Endothelial cell of umbilical vein (primary cell): ENCODE measurements at regions not wholly inside any gene's neighbourhood (a gene's known extent, or its start where the extent isn't known, plus 50 kb on each side); places are given as distances from the start of the nearest gene placed in this dataset.

Experiments
- BruUV-seq: library from RNA; stranded (reverse); fragments of 400-500 nt; replicated peaks from 2 replicates; lab custom pipeline; 2021; lab: Mats Ljungman, UMichigan
- CTCF ChIA-PET: fragments of 300-600, 350-600 bp; sonication (Branson Sonifier 250); formaldehyde crosslinking; loops from one replicate; lab custom pipeline; 2021; ENCODE audit warnings: antibody characterized with exemption, inconsistent platforms; lab: Charles Lee
- POLR2A ChIA-PET: fragments of 300-600, 350-600 bp; sonication (Branson Sonifier 250); formaldehyde crosslinking; loops from one replicate; lab custom pipeline; 2021; ENCODE audit warnings: antibody characterized with exemption, inconsistent platforms; lab: Charles Lee
- DNase-seq: peaks from one replicate; pipeline ENCODE4 v3.0.0-alpha.2; 2011; ENCODE audit warnings: low read depth, low spot score
- FAIRE-seq: peaks from 2 replicates; lab custom pipeline; 2011; peaks lifted over from hg19 to GRCh38; lab: Jason Lieb, UNC
- H2AFZ ChIP-seq: 2 replicates; pipeline ENCODE4 v1.6.0; 2012; ENCODE audit warnings: low read depth, low read length, control low read depth, inconsistent platforms
- H3K27ac ChIP-seq: 2 replicates; pipeline ENCODE4 v1.5.1; 2011; ENCODE audit warnings: low read depth, mild to moderate bottlenecking, control low read depth, low read length, moderate library complexity; ENCODE audit not compliant: insufficient read depth
- H3K27me3 ChIP-seq, 2 experiments: 2 replicates each; pipeline versions ENCODE4 v1.6.0 to v1.6.1; 2011; ENCODE audit warnings: low read length in 2 of 2, mixed read lengths in 1 of 2; ENCODE audit not compliant: control insufficient read depth in 2 of 2, insufficient read depth in 2 of 2
- H3K36me3 ChIP-seq, 2 experiments: 2 replicates in 1 of 2; 3 replicates in 1 of 2; pipeline ENCODE4 v1.5.1; 2011; ENCODE audit warnings: low read length in 2 of 2, mild to moderate bottlenecking in 1 of 2, moderate library complexity in 1 of 2; ENCODE audit not compliant: control insufficient read depth in 2 of 2, insufficient read depth in 2 of 2; ENCODE audit errors: extremely low read depth in 1 of 2
- H3K4me1 ChIP-seq: 3 replicates; pipeline ENCODE4 v1.5.1; 2011; ENCODE audit warnings: mild to moderate bottlenecking, low read length; ENCODE audit not compliant: control insufficient read depth, insufficient read depth; ENCODE audit errors: extremely low read depth
- H3K4me2 ChIP-seq: 2 replicates; pipeline ENCODE4 v1.6.1; 2011; ENCODE audit warnings: low read length, control low read depth, mixed read lengths; ENCODE audit not compliant: insufficient read depth
- H3K4me3 ChIP-seq, 3 experiments: fragments of 200-600 bp in 1 of 3; sonication (generic), shearing (Covaris generic) in 1 of 3; replicated peaks in 1 of 3; 2 replicates each; pipeline ENCODE4 v1.5.1; 2011 to 2016; ENCODE audit warnings: control low read depth in 3 of 3, low read length in 3 of 3, mild to moderate bottlenecking in 2 of 3, inconsistent platforms in 1 of 3, low read depth in 1 of 3, moderate library complexity in 1 of 3; ENCODE audit not compliant: insufficient read depth in 1 of 3
- H3K79me2 ChIP-seq: 2 replicates; pipeline ENCODE4 v1.6.0; 2012; ENCODE audit warnings: low read length, inconsistent platforms; ENCODE audit not compliant: control insufficient read depth, insufficient read depth
- H3K9ac ChIP-seq: replicated peaks from 2 replicates; pipeline ENCODE3; 2011; ENCODE audit warnings: low read length, control low read depth; ENCODE audit not compliant: insufficient read depth; ENCODE audit errors: extremely low read depth
- H3K9me1 ChIP-seq: replicated peaks from 3 replicates; pipeline ENCODE4 v1.6.0; 2011; ENCODE audit warnings: mild to moderate bottlenecking, low read length; ENCODE audit not compliant: control insufficient read depth, insufficient read depth; ENCODE audit errors: extremely low read depth
- H3K9me3 ChIP-seq: replicated peaks from 2 replicates; pipeline ENCODE4 v1.5.1; 2012; ENCODE audit warnings: low read length, inconsistent platforms; ENCODE audit not compliant: control insufficient read depth, insufficient read depth
- H4K20me1 ChIP-seq: replicated peaks from 2 replicates; pipeline ENCODE3; 2011; ENCODE audit warnings: mild to moderate bottlenecking, low read length; ENCODE audit not compliant: control insufficient read depth, insufficient read depth; ENCODE audit errors: extremely low read depth
- EZH2 ChIP-seq: IDR thresholded peaks from 2 replicates; pipeline ENCODE4 v1.6.1; 2012; ENCODE audit warnings: borderline replicate concordance, low read depth, mild to moderate bottlenecking, moderate library complexity, low read length, inconsistent platforms; ENCODE audit not compliant: severe bottlenecking
- FOS ChIP-seq: IDR thresholded peaks from 2 replicates; pipeline ENCODE4 v1.6.1; 2011; ENCODE audit warnings: mild to moderate bottlenecking, low read length, moderate library complexity, borderline replicate concordance; ENCODE audit not compliant: insufficient read depth
- GATA2 ChIP-seq: IDR thresholded peaks from 2 replicates; pipeline ENCODE4 v1.7.0; 2011; ENCODE audit warnings: low read depth, mild to moderate bottlenecking, moderate library complexity, mixed read lengths, low read length; ENCODE audit not compliant: insufficient read length, insufficient read depth
- JUN ChIP-seq: IDR thresholded peaks from 2 replicates; pipeline ENCODE4 v1.6.1; 2011; ENCODE audit warnings: borderline replicate concordance, low read depth; ENCODE audit not compliant: insufficient read length, insufficient read depth
- MYC ChIP-seq: IDR thresholded peaks from one replicate; pipeline ENCODE4 v1.6.1; 2011; ENCODE audit warnings: mild to moderate bottlenecking, low read depth, low read length
- POLR2A ChIP-seq: IDR thresholded peaks from 2 replicates; pipeline ENCODE4 v1.6.1; 2012; ENCODE audit warnings: low read depth, mild to moderate bottlenecking, control low read depth, low read length
- POLR2AphosphoS5 ChIP-seq: IDR thresholded peaks from 2 replicates; pipeline ENCODE4 v1.6.1; 2012; ENCODE audit warnings: low read depth, mild to moderate bottlenecking, control low read depth, low read length, moderate library complexity; ENCODE audit not compliant: insufficient read depth
- dilution Hi-C: fragments of 300-500 bp; cut with MboI; formaldehyde crosslinking; loops from one replicate; pipeline ENCODE4 v1.15.0; 2019; ENCODE audit warnings: low sequenced_read_pairs; ENCODE audit not compliant: extremely low pct_ligation_motif_present
- intact Hi-C: fragments of 100-400 bp; cut with micrococcal nuclease; formaldehyde crosslinking; loops from one replicate; pipeline ENCODE4 v1.10.0; 2022
- TF ChIP-seq, protein P1 (sequence below), 2 donors: IDR thresholded peaks; 1 replicate in 1 of 2; 2 replicates in 1 of 2; pipeline ENCODE4 v1.5.1; 2011; ENCODE audit warnings: low read length in 2 of 2, mild to moderate bottlenecking in 2 of 2, moderate library complexity in 2 of 2, control low read depth in 1 of 2, inconsistent platforms in 1 of 2, low read depth in 1 of 2; ENCODE audit not compliant: insufficient read depth in 1 of 2; ENCODE audit errors: extremely low read depth in 1 of 2
- TF ChIP-seq, protein P2 (sequence below): IDR thresholded peaks from 2 replicates; pipeline ENCODE4 v1.6.1; 2011; ENCODE audit not compliant: insufficient read depth, insufficient read length

DNA sequence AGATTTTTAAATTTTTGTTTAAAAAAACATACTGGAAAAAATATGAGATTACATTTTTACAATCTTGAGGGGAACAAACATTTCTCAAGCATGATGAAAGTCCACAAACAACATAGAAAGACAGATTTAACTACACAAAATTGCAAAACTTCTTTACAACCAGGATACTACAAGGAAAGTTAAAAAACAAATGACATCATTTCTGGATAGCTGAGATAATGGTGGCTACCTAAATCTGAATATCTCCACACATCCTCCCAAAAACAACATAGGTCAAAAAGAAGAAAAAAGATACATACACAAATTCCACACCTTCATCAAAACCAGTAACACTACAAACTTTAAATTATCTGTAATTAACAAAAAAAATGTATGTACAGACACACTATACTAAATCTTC is 120.8 kb upstream of the TNPO1 start:
- Histone ChIP-seq H3K9ac (no peak overlapping the region), H3K4me1 (no peaks in the 10 kb centered on the region), H3K4me2 (no peak overlapping the region), H3K27ac (no peak overlapping the region), H3K9me1 (no peaks in the 10 kb centered on the region), H2AFZ (no peak overlapping the region), H4K20me1 (no peaks in the 10 kb centered on the region), H3K9me3 (no peaks in the 10 kb centered on the region), H3K79me2 (no peaks in the 10 kb centered on the region), H3K36me3 (no peaks in the 10 kb centered on the region), H3K4me3 (no peak overlapping the region), H3K27me3 (peaks cover 2 to 4% of the 10 kb centered on the region in 2 experiments)
- ChIA-PET POLR2A (no interaction called here), CTCF (no interaction called here)
- FAIRE-seq (no peak), DNase-seq (no peak)
- TF ChIP-seq MYC (no peak), POLR2AphosphoS5 (no peak), JUN (no peak), GATA2 (no peak), FOS (no peak), EZH2 (no peak), POLR2A (no peak)
- TF ChIP-seq, protein P1, sequence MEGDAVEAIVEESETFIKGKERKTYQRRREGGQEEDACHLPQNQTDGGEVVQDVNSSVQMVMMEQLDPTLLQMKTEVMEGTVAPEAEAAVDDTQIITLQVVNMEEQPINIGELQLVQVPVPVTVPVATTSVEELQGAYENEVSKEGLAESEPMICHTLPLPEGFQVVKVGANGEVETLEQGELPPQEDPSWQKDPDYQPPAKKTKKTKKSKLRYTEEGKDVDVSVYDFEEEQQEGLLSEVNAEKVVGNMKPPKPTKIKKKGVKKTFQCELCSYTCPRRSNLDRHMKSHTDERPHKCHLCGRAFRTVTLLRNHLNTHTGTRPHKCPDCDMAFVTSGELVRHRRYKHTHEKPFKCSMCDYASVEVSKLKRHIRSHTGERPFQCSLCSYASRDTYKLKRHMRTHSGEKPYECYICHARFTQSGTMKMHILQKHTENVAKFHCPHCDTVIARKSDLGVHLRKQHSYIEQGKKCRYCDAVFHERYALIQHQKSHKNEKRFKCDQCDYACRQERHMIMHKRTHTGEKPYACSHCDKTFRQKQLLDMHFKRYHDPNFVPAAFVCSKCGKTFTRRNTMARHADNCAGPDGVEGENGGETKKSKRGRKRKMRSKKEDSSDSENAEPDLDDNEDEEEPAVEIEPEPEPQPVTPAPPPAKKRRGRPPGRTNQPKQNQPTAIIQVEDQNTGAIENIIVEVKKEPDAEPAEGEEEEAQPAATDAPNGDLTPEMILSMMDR (IDR thresholded peaks at IDR 0.05; ENCODE audit: extremely low read depth in 1 of 2, insufficient read depth in 1 of 2, low read depth in 1 of 2, low read length in 2 of 2), result no peak
- TF ChIP-seq, protein P2, sequence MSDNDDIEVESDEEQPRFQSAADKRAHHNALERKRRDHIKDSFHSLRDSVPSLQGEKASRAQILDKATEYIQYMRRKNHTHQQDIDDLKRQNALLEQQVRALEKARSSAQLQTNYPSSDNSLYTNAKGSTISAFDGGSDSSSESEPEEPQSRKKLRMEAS, result no peak
- no TSS peak for BruUV-seq
- dilution Hi-C loops, result no loop called here
- intact Hi-C loops, result no loop called here
